ENCODE measurements at regions not wholly inside any gene's neighbourhood (a gene's known extent, or its start where the extent isn't known, plus 50 kb on each side); places are given as distances from the start of the nearest gene placed in this dataset.

GRCh38 chr21:40929833-40930232 is 82.9 kb upstream of the DSCAM start:
- TF ChIP-seq CTCF (IDR thresholded peaks at IDR 0.05; ENCODE audit: unreplicated experiment), result no peak
- Mint-ChIP-seq H3K27me3 (ENCODE audit: unreplicated experiment) (no peaks in the 10 kb centered on the region), H3K36me3 (ENCODE audit: insufficient read depth, unreplicated experiment) (no peaks in the 10 kb centered on the region), H3K4me1 (ENCODE audit: low read depth, unreplicated experiment) (no peaks in the 10 kb centered on the region), H3K27ac (ENCODE audit: unreplicated experiment) (no peak overlapping the region), H3K9me3 (ENCODE audit: low read depth, unreplicated experiment) (peaks cover 16% of the 10 kb centered on the region), H3K4me3 (ENCODE audit: low read depth, unreplicated experiment) (no peak overlapping the region)
- CTCF ChIA-PET, result no interaction called here
- no TSS peak for BruUV-seq (replicated peaks)
- intact Hi-C loops (cut with micrococcal nuclease; ENCODE audit: unreplicated experiment), result no loop called here
- no peak for DNase-seq

GRCh38 chr21:40931197-40931596 is 84.2 kb upstream of the DSCAM start:
- no peak for DNase-seq
- Mint-ChIP-seq H3K4me3 (ENCODE audit: low read depth, unreplicated experiment) (no peak overlapping the region), H3K27ac (ENCODE audit: unreplicated experiment) (no peak overlapping the region), H3K9me3 (ENCODE audit: low read depth, unreplicated experiment) (peaks cover 16% of the 10 kb centered on the region), H3K4me1 (ENCODE audit: low read depth, unreplicated experiment) (no peaks in the 10 kb centered on the region), H3K36me3 (ENCODE audit: insufficient read depth, unreplicated experiment) (no peaks in the 10 kb centered on the region), H3K27me3 (ENCODE audit: unreplicated experiment) (no peaks in the 10 kb centered on the region)
- CTCF ChIA-PET, result no interaction called here
- no peak for TF ChIP-seq CTCF (IDR thresholded peaks at IDR 0.05; ENCODE audit: unreplicated experiment)
- no TSS peak for BruUV-seq (replicated peaks)
- intact Hi-C loops (cut with micrococcal nuclease; ENCODE audit: unreplicated experiment), result no loop called here

GRCh38 chr21:40936178-40936577 is 89.2 kb upstream of the DSCAM start:
- H3K27me3 Mint-ChIP-seq (ENCODE audit: unreplicated experiment), result no peaks in the 10 kb centered on the region
- no peak overlapping the region for H3K27ac Mint-ChIP-seq (ENCODE audit: unreplicated experiment)
- no peak for DNase-seq
- no peak for TF ChIP-seq CTCF (IDR thresholded peaks at IDR 0.05; ENCODE audit: unreplicated experiment)
- no peaks in the 10 kb centered on the region for H3K4me1 Mint-ChIP-seq (ENCODE audit: low read depth, unreplicated experiment)
- BruUV-seq (replicated peaks), result no TSS peak
- no peaks in the 10 kb centered on the region for H3K36me3 Mint-ChIP-seq (ENCODE audit: insufficient read depth, unreplicated experiment)
- H3K4me3 Mint-ChIP-seq (ENCODE audit: low read depth, unreplicated experiment), result no peak overlapping the region
- intact Hi-C loops (cut with micrococcal nuclease; ENCODE audit: unreplicated experiment), result no loop called here
- CTCF ChIA-PET, result no interaction called here
- H3K9me3 Mint-ChIP-seq (ENCODE audit: low read depth, unreplicated experiment), result peaks cover 18% of the 10 kb centered on the region

- no peak for DNase-seq
- Mint-ChIP-seq H3K4me3 (ENCODE audit: low read depth, unreplicated experiment) (no peak overlapping the region), H3K36me3 (ENCODE audit: insufficient read depth, unreplicated experiment) (no peaks in the 10 kb centered on the region), H3K27ac (ENCODE audit: unreplicated experiment) (no peak overlapping the region), H3K27me3 (ENCODE audit: unreplicated experiment) (no peaks in the 10 kb centered on the region), H3K4me1 (ENCODE audit: low read depth, unreplicated experiment) (no peaks in the 10 kb centered on the region), H3K9me3 (ENCODE audit: low read depth, unreplicated experiment) (peaks cover 17% of the 10 kb centered on the region)
- CTCF ChIA-PET, result no interaction called here
- TF ChIP-seq CTCF (IDR thresholded peaks at IDR 0.05; ENCODE audit: unreplicated experiment), result no peak
- intact Hi-C loops (cut with micrococcal nuclease; ENCODE audit: unreplicated experiment), result no loop called here
- BruUV-seq (replicated peaks), result no TSS peak
Measured at GRCh38 chr21:40936771-40937261, 89.9 kb upstream of the DSCAM start.

All from Calu3 (cell line).